ENCODE measurements at regions not wholly inside any gene's neighbourhood (a gene's known extent, or its start where the extent isn't known, plus 50 kb on each side); places are given as distances from the start of the nearest gene placed in this dataset.

DNA sequence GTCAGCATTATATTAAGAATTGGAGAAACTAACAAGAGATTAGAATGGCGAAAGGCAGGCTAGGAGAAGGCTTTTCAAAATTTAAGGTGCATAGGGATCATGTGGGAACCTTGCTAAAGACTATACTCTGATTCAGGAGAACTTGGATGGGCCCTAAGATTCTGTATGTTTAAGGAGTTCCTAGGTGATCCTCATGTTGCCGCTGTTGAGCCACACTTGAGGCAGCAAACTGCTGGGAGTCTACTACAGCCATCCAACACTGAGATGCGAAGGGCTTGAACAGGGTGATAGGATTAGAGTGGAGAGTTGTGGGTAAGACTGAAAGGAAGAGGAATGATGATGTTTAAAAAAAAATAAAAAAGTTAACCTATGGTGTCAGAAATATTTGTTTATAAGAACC lies 1013.2 kb downstream of the MRPL39 start:
- Histone ChIP-seq H3K4me1 (ENCODE audit: low read depth) (no peaks in the 10 kb centered on the region), H3K4me3 (no peak overlapping the region), H3K9me3 (peaks cover 36% of the 10 kb centered on the region), H3K36me3 (ENCODE audit: low read depth) (no peaks in the 10 kb centered on the region)
- DNase-seq (no peak), ATAC-seq (no peak)
- TF ChIP-seq CTCF (IDR thresholded peaks at IDR 0.05), result no peak
- intact Hi-C loops (cut with DNase I, micrococcal nuclease), result no loop called here

DNA sequence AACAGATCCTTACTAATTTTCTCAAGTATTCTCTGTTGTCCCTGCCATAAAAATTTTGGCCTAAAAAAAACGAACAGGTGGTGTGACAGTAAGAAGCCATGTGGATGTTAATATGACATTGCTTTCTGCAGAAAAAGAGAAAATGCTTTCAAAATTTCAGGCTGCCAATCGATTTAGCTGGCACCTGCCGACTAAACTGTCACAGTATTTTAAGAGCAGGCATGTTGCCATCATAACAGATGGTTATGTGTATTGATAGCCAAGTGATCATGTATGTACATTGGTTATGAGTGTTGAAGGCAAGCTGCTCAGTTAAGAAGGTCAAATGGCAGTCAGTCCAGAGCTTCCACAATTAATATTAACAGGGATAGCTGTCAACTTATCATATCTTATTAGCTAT lies 1017.0 kb downstream of the MRPL39 start:
- DNase-seq (no peak), ATAC-seq (no peak)
- H3K9me3 ChIP-seq, result peaks cover 40% of the 10 kb centered on the region
- H3K4me1 ChIP-seq (ENCODE audit: low read depth), result no peaks in the 10 kb centered on the region
- no peak overlapping the region for H3K4me3 ChIP-seq
- H3K36me3 ChIP-seq (ENCODE audit: low read depth), result no peaks in the 10 kb centered on the region
- intact Hi-C loops (cut with DNase I, micrococcal nuclease), result no loop called here
- no peak for TF ChIP-seq CTCF (IDR thresholded peaks at IDR 0.05)

DNA sequence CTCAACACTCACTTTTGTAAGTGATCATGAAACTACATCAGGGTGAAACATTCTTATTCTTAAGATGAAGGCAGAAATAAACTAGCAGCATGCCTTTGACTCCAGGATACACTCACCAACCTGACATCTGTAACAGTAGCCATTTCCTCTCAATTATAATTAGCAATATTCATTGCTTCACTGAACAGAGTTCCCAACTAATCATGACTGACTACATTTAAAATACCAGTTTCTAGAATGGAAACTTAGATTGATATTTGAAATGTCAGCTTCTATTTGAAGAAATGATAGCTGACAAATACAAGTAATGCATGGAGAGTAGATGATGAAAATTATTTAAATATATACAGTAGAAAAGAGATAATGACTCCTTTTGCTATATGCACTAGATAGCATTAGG lies 1023.8 kb downstream of the MRPL39 start:
- intact Hi-C loops (cut with DNase I, micrococcal nuclease), result no loop called here
- no peak for TF ChIP-seq CTCF (IDR thresholded peaks at IDR 0.05)
- Histone ChIP-seq H3K4me3 (no peak overlapping the region), H3K9me3 (peaks cover 50% of the 10 kb centered on the region), H3K36me3 (ENCODE audit: low read depth) (no peaks in the 10 kb centered on the region), H3K4me1 (ENCODE audit: low read depth) (no peaks in the 10 kb centered on the region)
- ATAC-seq, result no peak
- DNase-seq, result no peak

GRCh38 chr21:24577301-24577700 lies 1030.0 kb downstream of the MRPL39 start:
- no peak for TF ChIP-seq CTCF (IDR thresholded peaks at IDR 0.05)
- no peak for DNase-seq
- no peaks in the 10 kb centered on the region for H3K4me1 ChIP-seq (ENCODE audit: low read depth)
- H3K9me3 ChIP-seq, result peaks cover 18% of the 10 kb centered on the region
- ATAC-seq, result no peak
- no peak overlapping the region for H3K4me3 ChIP-seq
- intact Hi-C loops (cut with DNase I, micrococcal nuclease), result no loop called here
- no peaks in the 10 kb centered on the region for H3K36me3 ChIP-seq (ENCODE audit: low read depth)

GRCh38 chr21:24561291-24561690 lies 1046.0 kb downstream of the MRPL39 start:
- Histone ChIP-seq H3K4me3 (no peak overlapping the region), H3K9me3 (peaks cover 19% of the 10 kb centered on the region), H3K4me1 (ENCODE audit: low read depth) (no peaks in the 10 kb centered on the region), H3K36me3 (ENCODE audit: low read depth) (no peaks in the 10 kb centered on the region)
- no peak for TF ChIP-seq CTCF (IDR thresholded peaks at IDR 0.05)
- DNase-seq (no peak), ATAC-seq (no peak)
- intact Hi-C loops (cut with DNase I, micrococcal nuclease), result no loop called here

GRCh38 chr21:24552491-24552890 lies 1054.8 kb downstream of the MRPL39 start:
- no peak overlapping the region for H3K4me3 ChIP-seq
- intact Hi-C loops (cut with DNase I, micrococcal nuclease), result no loop called here
- no peaks in the 10 kb centered on the region for H3K36me3 ChIP-seq (ENCODE audit: low read depth)
- H3K9me3 ChIP-seq, result peaks cover 52% of the 10 kb centered on the region
- ATAC-seq (no peak), DNase-seq (no peak)
- H3K4me1 ChIP-seq (ENCODE audit: low read depth), result no peaks in the 10 kb centered on the region
- TF ChIP-seq CTCF (IDR thresholded peaks at IDR 0.05), result no peak

Measured in mucosa of descending colon (tissue), 3 donors.